ENCODE measurements at regions not wholly inside any gene's neighbourhood (a gene's known extent, or its start where the extent isn't known, plus 50 kb on each side); places are given as distances from the start of the nearest gene placed in this dataset.

- Histone ChIP-seq H3K27me3 (ENCODE audit: control insufficient read depth in 3 of 3, insufficient read depth in 3 of 3, low read length in 2 of 3) (no peaks in the 10 kb centered on the region), H3K9ac (ENCODE audit: insufficient read depth in 1 of 2, low read length in 2 of 2) (no peak overlapping the region), H3K4me1 (ENCODE audit: control insufficient read depth in 5 of 5, insufficient read depth in 5 of 5, low read length in 5 of 5) (peaks cover 0 to 5% (median 0%) of the 10 kb centered on the region in 5 donors), H3K4me3 (no peak overlapping the region), H3K36me3 (ENCODE audit: control insufficient read depth in 4 of 4, insufficient read depth in 4 of 4, low read length in 4 of 4) (no peaks in the 10 kb centered on the region), H3K9me3 (ENCODE audit: control insufficient read depth in 4 of 4, insufficient read depth in 3 of 4, low read length in 3 of 4) (no peaks in the 10 kb centered on the region), H3K27ac (ENCODE audit: low read depth in 1 of 2, low read length in 1 of 2) (no peak overlapping the region)
- TF ChIP-seq, protein P1, sequence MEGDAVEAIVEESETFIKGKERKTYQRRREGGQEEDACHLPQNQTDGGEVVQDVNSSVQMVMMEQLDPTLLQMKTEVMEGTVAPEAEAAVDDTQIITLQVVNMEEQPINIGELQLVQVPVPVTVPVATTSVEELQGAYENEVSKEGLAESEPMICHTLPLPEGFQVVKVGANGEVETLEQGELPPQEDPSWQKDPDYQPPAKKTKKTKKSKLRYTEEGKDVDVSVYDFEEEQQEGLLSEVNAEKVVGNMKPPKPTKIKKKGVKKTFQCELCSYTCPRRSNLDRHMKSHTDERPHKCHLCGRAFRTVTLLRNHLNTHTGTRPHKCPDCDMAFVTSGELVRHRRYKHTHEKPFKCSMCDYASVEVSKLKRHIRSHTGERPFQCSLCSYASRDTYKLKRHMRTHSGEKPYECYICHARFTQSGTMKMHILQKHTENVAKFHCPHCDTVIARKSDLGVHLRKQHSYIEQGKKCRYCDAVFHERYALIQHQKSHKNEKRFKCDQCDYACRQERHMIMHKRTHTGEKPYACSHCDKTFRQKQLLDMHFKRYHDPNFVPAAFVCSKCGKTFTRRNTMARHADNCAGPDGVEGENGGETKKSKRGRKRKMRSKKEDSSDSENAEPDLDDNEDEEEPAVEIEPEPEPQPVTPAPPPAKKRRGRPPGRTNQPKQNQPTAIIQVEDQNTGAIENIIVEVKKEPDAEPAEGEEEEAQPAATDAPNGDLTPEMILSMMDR (IDR thresholded peaks at IDR 0.05; ENCODE audit: control extremely low read depth, extremely low read depth) = no peak
- WGBS, 2 donors = 71 to 76% methylated on average over 5 of the region's 5 CpGs
- no peak for ATAC-seq (ENCODE audit: insufficient read depth, low FRiP score)
- no peak for DNase-seq
Measured at GRCh38 chr3:41024031-41024836, 175.1 kb upstream of the CTNNB1 start.

- Histone ChIP-seq H3K27ac (ENCODE audit: low read depth in 1 of 2, low read length in 1 of 2) (no peak overlapping the region), H3K9ac (ENCODE audit: insufficient read depth in 1 of 2, low read length in 2 of 2) (no peak overlapping the region), H3K36me3 (ENCODE audit: control insufficient read depth in 4 of 4, insufficient read depth in 4 of 4, low read length in 4 of 4) (no peaks in the 10 kb centered on the region), H3K4me1 (ENCODE audit: control insufficient read depth in 5 of 5, insufficient read depth in 5 of 5, low read length in 5 of 5) (peaks cover 0 to 5% (median 0%) of the 10 kb centered on the region in 5 donors), H3K9me3 (ENCODE audit: control insufficient read depth in 4 of 4, insufficient read depth in 3 of 4, low read length in 3 of 4) (no peaks in the 10 kb centered on the region), H3K27me3 (ENCODE audit: control insufficient read depth in 3 of 3, insufficient read depth in 3 of 3, low read length in 2 of 3) (no peaks in the 10 kb centered on the region), H3K4me3 (no peak overlapping the region)
- 28 to 61% methylated on average over 3 of the region's 3 CpGs for WGBS, 2 donors
- TF ChIP-seq, protein P1 (IDR thresholded peaks at IDR 0.05; ENCODE audit: control extremely low read depth, extremely low read depth) = no peak
- ATAC-seq (ENCODE audit: insufficient read depth, low FRiP score) = no peak
- peak; percentile 33 to 60 (median 34) for DNase-seq
Measured at GRCh38 chr3:41026394-41027177, 172.7 kb upstream of the CTNNB1 start.

DNA sequence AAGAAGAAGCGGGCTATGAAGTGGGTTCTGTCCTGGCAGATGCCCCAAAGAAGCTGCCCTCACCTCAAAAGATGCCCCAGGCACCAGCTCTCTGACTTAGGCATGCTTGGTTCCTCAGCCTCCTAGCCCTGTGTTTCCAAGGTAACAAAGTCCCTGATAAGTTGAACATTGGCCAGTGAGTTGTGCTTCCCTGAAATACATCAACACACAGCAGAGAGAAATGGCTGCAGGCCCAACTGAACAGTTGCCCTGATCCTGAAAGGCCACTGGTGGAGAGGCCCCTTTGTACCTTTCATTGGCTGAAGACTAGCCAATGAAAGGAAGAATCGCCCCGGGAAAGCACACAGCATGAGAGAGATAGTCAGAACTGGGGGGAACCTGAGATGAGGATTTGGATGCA is 169.9 kb upstream of the CTNNB1 start:
- TF ChIP-seq, protein P1 (IDR thresholded peaks at IDR 0.05; ENCODE audit: control extremely low read depth, extremely low read depth) = no peak
- no peak for DNase-seq
- ATAC-seq (ENCODE audit: insufficient read depth, low FRiP score) = no peak
- no peaks in the 10 kb centered on the region for H3K9me3 ChIP-seq (ENCODE audit: control insufficient read depth in 4 of 4, insufficient read depth in 3 of 4, low read length in 3 of 4)
- H3K4me3 ChIP-seq = no peak overlapping the region
- H3K27ac ChIP-seq (ENCODE audit: low read depth in 1 of 2, low read length in 1 of 2) = no peak overlapping the region
- peaks cover 0 to 5% (median 0%) of the 10 kb centered on the region in 5 donors for H3K4me1 ChIP-seq (ENCODE audit: control insufficient read depth in 5 of 5, insufficient read depth in 5 of 5, low read length in 5 of 5)
- H3K27me3 ChIP-seq (ENCODE audit: control insufficient read depth in 3 of 3, insufficient read depth in 3 of 3, low read length in 2 of 3) = no peaks in the 10 kb centered on the region
- H3K36me3 ChIP-seq (ENCODE audit: control insufficient read depth in 4 of 4, insufficient read depth in 4 of 4, low read length in 4 of 4) = no peaks in the 10 kb centered on the region
- H3K9ac ChIP-seq (ENCODE audit: insufficient read depth in 1 of 2, low read length in 2 of 2) = no peak overlapping the region
- WGBS, 2 donors = 63 to 77% methylated on average over 3 of the region's 3 CpGs

All from lung (tissue), 11 donors.